WTC11 (cell line): ENCODE measurements at regions not wholly inside any gene's neighbourhood (a gene's known extent, or its start where the extent isn't known, plus 50 kb on each side); places are given as distances from the start of the nearest gene placed in this dataset.

ENCODE experiments used
- ATAC-seq: fragments of 200-7000 bp; cut with Tn5 transposase; 2 replicates; pipeline ENCODE4 v1.10.0; 2021; ENCODE audit warnings: mild to moderate bottlenecking, moderate library complexity
- CTCF ChIA-PET: fragments of 300-600 bp; sonication (Branson Sonifier 250); formaldehyde crosslinking; loops from one replicate; lab custom pipeline; 2021; ENCODE audit warnings: antibody characterized with exemption; lab: Charles Lee
- POLR2A ChIA-PET: fragments of 350-600 bp; sonication (Branson Sonifier 250); formaldehyde crosslinking; loops from one replicate; lab custom pipeline; 2021; ENCODE audit warnings: antibody characterized with exemption; lab: Charles Lee
- DNase-seq: peaks from one replicate; pipeline ENCODE4 v3.0.0; 2021; ENCODE audit warnings: low spot score
- H3K27ac Mint-ChIP-seq: 2 replicates; pipeline ENCODE4 v1.8.0; 2021; ENCODE audit warnings: mixed read lengths
- H3K27me3 Mint-ChIP-seq: 2 replicates; pipeline ENCODE4 v1.8.0; 2021; ENCODE audit warnings: low read depth, mild to moderate bottlenecking, moderate library complexity, mixed read lengths
- H3K36me3 Mint-ChIP-seq: 2 replicates; pipeline ENCODE4 v1.8.0; 2021; ENCODE audit warnings: mixed read lengths
- H3K4me1 Mint-ChIP-seq: 2 replicates; pipeline ENCODE4 v1.8.0; 2022; ENCODE audit warnings: mixed read lengths
- H3K4me3 Mint-ChIP-seq: 2 replicates; pipeline ENCODE4 v1.8.0; 2021; ENCODE audit warnings: mild to moderate bottlenecking, moderate library complexity, mixed read lengths
- H3K9me3 Mint-ChIP-seq: 2 replicates; pipeline ENCODE4 v1.8.0; 2021; ENCODE audit warnings: mixed read lengths
- ESRRA ChIP-seq: sonication (generic); formaldehyde crosslinking; IDR thresholded peaks from 2 replicates; pipeline ENCODE4 v1.8.1; 2022; ENCODE audit warnings: mild to moderate bottlenecking, missing genetic modification reagents, borderline replicate concordance
- FOXK1 ChIP-seq: sonication (generic); formaldehyde crosslinking; IDR thresholded peaks from 2 replicates; pipeline ENCODE4 v1.8.0; 2022; ENCODE audit warnings: mild to moderate bottlenecking, moderate library complexity, missing genetic modification reagents
- MYBL2 ChIP-seq: sonication (generic); formaldehyde crosslinking; IDR thresholded peaks from 2 replicates; pipeline ENCODE4 v1.8.1; 2023; ENCODE audit warnings: mild to moderate bottlenecking, moderate library complexity, missing genetic modification reagents
- NR3C1 ChIP-seq: sonication (generic); formaldehyde crosslinking; conservative IDR thresholded peaks from 2 replicates; pipeline ENCODE4 v1.8.1; 2023; ENCODE audit warnings: low read depth, mild to moderate bottlenecking, missing genetic modification reagents
- PRRX2 ChIP-seq: fragments of 250-450 bp; sonication (Bioruptor Pico); IDR thresholded peaks from 2 replicates; pipeline ENCODE4 v1.8.0; 2021; ENCODE audit warnings: mild to moderate bottlenecking
- SMAD3 ChIP-seq: sonication (generic); formaldehyde crosslinking; IDR thresholded peaks from 2 replicates; pipeline ENCODE4 v1.8.0; 2022; ENCODE audit warnings: missing genetic modification reagents, mild to moderate bottlenecking, borderline replicate concordance
- ZNF121 ChIP-seq: sonication (generic); formaldehyde crosslinking; IDR thresholded peaks from 2 replicates; pipeline ENCODE4 v1.8.0; 2023; ENCODE audit warnings: missing genetic modification reagents
- ZNF232 ChIP-seq: sonication (generic); formaldehyde crosslinking; IDR thresholded peaks from 2 replicates; pipeline ENCODE4 v1.8.0; 2022; ENCODE audit warnings: mild to moderate bottlenecking, missing genetic modification reagents
- ZNF416 ChIP-seq: fragments of 250-450 bp; sonication (Bioruptor Pico); IDR thresholded peaks from 2 replicates; pipeline ENCODE4 v1.9.0; 2021; ENCODE audit warnings: mild to moderate bottlenecking, inconsistent platforms
- TF ChIP-seq, protein P1 (sequence below): fragments of 250-450 bp; sonication (Bioruptor Pico); IDR thresholded peaks from 2 replicates; pipeline ENCODE4 v2.1.2; 2022; ENCODE audit warnings: mild to moderate bottlenecking, moderate library complexity
- TF ChIP-seq, protein P2 (sequence below): sonication (generic); formaldehyde crosslinking; IDR thresholded peaks from 2 replicates; pipeline ENCODE4 v1.8.1; 2022; ENCODE audit warnings: mild to moderate bottlenecking, missing genetic modification reagents, moderate library complexity, borderline replicate concordance
- TF ChIP-seq, protein P3 (sequence below): sonication (generic); formaldehyde crosslinking; IDR thresholded peaks from 2 replicates; pipeline ENCODE4 v1.8.1; 2022; ENCODE audit warnings: low read depth, missing genetic modification reagents, borderline replicate concordance
- TF ChIP-seq, protein P4 (sequence below): sonication (generic); formaldehyde crosslinking; conservative IDR thresholded peaks from 2 replicates; pipeline ENCODE4 v1.8.1; 2023; ENCODE audit warnings: mild to moderate bottlenecking, low read depth, missing genetic modification reagents, moderate library complexity
- TF ChIP-seq, protein P5 (sequence below): sonication (generic); formaldehyde crosslinking; IDR thresholded peaks from 2 replicates; pipeline ENCODE4 v1.8.1; 2022; ENCODE audit warnings: low read depth, mild to moderate bottlenecking, moderate library complexity, missing genetic modification reagents, borderline replicate concordance
- TF ChIP-seq, protein P6 (sequence below): sonication (generic); formaldehyde crosslinking; IDR thresholded peaks from 2 replicates; pipeline ENCODE4 v1.8.1; 2023; ENCODE audit warnings: mild to moderate bottlenecking, missing genetic modification reagents
- TF ChIP-seq, protein P7 (sequence below): sonication (generic); formaldehyde crosslinking; IDR thresholded peaks from 2 replicates; pipeline ENCODE4 v1.8.0; 2022; ENCODE audit warnings: mild to moderate bottlenecking, missing genetic modification reagents
- TF ChIP-seq, protein P8 (sequence below): fragments of 250-450 bp; sonication (Bioruptor Pico); conservative IDR thresholded peaks from 2 replicates; pipeline ENCODE4 v1.9.0; 2021; ENCODE audit warnings: mild to moderate bottlenecking

DNA sequence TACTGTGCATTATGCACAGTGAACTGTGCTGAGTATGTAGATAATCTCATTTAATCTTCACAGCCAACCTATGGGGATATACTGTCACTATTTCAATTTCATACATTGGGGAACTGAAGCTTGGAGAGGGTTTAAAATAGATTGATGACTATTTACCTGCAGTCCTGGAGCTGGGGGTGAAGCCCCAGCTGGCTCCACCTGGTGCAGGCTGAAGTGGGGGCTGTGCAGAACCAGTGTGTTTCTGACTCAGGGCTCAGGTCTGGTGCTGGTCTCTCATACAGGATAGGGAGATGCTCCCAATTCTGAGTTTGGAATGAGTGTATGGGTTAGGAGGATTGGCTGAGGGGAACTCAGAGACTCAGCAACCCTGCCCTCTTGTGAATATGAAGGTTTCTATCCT lies 176.1 kb upstream of the CEP162 start:
- no peak overlapping the region for H3K4me3 Mint-ChIP-seq
- no peak for ATAC-seq
- H3K27me3 Mint-ChIP-seq: no peaks in the 10 kb centered on the region
- no peaks in the 10 kb centered on the region for H3K36me3 Mint-ChIP-seq
- POLR2A ChIA-PET: no interaction called here
- no peaks in the 10 kb centered on the region for H3K9me3 Mint-ChIP-seq
- H3K27ac Mint-ChIP-seq: no peak overlapping the region
- TF ChIP-seq NR3C1: no peak
- TF ChIP-seq SMAD3: no peak
- no peak for TF ChIP-seq ZNF416
- TF ChIP-seq, protein P1, sequence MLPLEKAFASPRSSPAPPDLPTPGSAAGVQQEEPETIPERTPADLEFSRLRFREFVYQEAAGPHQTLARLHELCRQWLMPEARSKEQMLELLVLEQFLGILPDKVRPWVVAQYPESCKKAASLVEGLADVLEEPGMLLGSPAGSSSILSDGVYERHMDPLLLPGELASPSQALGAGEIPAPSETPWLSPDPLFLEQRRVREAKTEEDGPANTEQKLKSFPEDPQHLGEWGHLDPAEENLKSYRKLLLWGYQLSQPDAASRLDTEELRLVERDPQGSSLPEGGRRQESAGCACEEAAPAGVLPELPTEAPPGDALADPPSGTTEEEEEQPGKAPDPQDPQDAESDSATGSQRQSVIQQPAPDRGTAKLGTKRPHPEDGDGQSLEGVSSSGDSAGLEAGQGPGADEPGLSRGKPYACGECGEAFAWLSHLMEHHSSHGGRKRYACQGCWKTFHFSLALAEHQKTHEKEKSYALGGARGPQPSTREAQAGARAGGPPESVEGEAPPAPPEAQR (CRISPR knock-in tag): no peak
- TF ChIP-seq FOXK1 (CRISPR knock-in tag): no peak
- TF ChIP-seq, protein P2, sequence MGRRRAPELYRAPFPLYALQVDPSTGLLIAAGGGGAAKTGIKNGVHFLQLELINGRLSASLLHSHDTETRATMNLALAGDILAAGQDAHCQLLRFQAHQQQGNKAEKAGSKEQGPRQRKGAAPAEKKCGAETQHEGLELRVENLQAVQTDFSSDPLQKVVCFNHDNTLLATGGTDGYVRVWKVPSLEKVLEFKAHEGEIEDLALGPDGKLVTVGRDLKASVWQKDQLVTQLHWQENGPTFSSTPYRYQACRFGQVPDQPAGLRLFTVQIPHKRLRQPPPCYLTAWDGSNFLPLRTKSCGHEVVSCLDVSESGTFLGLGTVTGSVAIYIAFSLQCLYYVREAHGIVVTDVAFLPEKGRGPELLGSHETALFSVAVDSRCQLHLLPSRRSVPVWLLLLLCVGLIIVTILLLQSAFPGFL (CRISPR knock-in tag): no peak
- TF ChIP-seq, protein P3, sequence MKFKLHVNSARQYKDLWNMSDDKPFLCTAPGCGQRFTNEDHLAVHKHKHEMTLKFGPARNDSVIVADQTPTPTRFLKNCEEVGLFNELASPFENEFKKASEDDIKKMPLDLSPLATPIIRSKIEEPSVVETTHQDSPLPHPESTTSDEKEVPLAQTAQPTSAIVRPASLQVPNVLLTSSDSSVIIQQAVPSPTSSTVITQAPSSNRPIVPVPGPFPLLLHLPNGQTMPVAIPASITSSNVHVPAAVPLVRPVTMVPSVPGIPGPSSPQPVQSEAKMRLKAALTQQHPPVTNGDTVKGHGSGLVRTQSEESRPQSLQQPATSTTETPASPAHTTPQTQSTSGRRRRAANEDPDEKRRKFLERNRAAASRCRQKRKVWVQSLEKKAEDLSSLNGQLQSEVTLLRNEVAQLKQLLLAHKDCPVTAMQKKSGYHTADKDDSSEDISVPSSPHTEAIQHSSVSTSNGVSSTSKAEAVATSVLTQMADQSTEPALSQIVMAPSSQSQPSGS (CRISPR knock-in tag): no peak
- TF ChIP-seq, protein P4, sequence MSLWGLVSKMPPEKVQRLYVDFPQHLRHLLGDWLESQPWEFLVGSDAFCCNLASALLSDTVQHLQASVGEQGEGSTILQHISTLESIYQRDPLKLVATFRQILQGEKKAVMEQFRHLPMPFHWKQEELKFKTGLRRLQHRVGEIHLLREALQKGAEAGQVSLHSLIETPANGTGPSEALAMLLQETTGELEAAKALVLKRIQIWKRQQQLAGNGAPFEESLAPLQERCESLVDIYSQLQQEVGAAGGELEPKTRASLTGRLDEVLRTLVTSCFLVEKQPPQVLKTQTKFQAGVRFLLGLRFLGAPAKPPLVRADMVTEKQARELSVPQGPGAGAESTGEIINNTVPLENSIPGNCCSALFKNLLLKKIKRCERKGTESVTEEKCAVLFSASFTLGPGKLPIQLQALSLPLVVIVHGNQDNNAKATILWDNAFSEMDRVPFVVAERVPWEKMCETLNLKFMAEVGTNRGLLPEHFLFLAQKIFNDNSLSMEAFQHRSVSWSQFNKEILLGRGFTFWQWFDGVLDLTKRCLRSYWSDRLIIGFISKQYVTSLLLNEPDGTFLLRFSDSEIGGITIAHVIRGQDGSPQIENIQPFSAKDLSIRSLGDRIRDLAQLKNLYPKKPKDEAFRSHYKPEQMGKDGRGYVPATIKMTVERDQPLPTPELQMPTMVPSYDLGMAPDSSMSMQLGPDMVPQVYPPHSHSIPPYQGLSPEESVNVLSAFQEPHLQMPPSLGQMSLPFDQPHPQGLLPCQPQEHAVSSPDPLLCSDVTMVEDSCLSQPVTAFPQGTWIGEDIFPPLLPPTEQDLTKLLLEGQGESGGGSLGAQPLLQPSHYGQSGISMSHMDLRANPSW (CRISPR knock-in tag): no peak
- no peak for TF ChIP-seq ESRRA (CRISPR knock-in tag)
- TF ChIP-seq, protein P5, sequence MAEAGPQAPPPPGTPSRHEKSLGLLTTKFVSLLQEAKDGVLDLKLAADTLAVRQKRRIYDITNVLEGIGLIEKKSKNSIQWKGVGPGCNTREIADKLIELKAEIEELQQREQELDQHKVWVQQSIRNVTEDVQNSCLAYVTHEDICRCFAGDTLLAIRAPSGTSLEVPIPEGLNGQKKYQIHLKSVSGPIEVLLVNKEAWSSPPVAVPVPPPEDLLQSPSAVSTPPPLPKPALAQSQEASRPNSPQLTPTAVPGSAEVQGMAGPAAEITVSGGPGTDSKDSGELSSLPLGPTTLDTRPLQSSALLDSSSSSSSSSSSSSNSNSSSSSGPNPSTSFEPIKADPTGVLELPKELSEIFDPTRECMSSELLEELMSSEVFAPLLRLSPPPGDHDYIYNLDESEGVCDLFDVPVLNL: no peak
- TF ChIP-seq, all 79 proteins: peak for 0
- no peaks in the 10 kb centered on the region for H3K4me1 Mint-ChIP-seq
- CTCF ChIA-PET: interaction anchor here (1.2 to 1.5 kb wide), 2 partner anchors 19 kb away, joined by 5 to 7 read pairs; no protein-coding TSS in a partner anchor
- no peak for DNase-seq

DNA sequence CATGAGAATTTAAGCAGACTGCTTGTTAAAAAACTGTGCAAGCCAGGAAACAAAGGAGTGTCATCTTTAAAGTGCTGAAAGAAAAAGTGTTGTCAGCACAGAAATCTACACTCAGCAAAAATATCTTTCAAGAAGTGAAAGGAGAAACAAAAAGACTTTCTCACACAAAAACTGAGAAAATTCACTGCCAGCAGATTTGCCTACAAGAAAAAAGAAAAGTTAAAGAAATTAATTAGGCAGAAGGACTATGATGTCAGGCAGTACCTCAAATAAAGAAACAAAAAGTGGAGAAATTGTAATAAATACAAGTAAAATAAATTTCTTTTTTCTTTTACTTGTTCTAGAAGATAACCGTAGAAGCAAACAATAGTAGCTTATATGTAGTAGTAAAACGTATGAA lies 171.6 kb upstream of the CEP162 start:
- Mint-ChIP-seq H3K36me3 (no peaks in the 10 kb centered on the region), H3K9me3 (no peaks in the 10 kb centered on the region), H3K27ac (no peak overlapping the region), H3K4me1 (no peaks in the 10 kb centered on the region), H3K4me3 (no peak overlapping the region), H3K27me3 (no peaks in the 10 kb centered on the region)
- ATAC-seq (no peak), DNase-seq (no peak)
- CTCF ChIA-PET: interaction anchor here (0.7 to 1.2 kb wide), 2 partner anchors 8 to 23 kb away, joined by 3 read pairs; no protein-coding TSS in a partner anchor
- POLR2A ChIA-PET: no interaction called here
- TF ChIP-seq, protein P4 (CRISPR knock-in tag): no peak
- TF ChIP-seq ZNF232 (no peak), ZNF121 (CRISPR knock-in tag) (no peak), PRRX2 (CRISPR knock-in tag) (no peak), MYBL2 (CRISPR knock-in tag) (no peak)
- TF ChIP-seq, protein P6, sequence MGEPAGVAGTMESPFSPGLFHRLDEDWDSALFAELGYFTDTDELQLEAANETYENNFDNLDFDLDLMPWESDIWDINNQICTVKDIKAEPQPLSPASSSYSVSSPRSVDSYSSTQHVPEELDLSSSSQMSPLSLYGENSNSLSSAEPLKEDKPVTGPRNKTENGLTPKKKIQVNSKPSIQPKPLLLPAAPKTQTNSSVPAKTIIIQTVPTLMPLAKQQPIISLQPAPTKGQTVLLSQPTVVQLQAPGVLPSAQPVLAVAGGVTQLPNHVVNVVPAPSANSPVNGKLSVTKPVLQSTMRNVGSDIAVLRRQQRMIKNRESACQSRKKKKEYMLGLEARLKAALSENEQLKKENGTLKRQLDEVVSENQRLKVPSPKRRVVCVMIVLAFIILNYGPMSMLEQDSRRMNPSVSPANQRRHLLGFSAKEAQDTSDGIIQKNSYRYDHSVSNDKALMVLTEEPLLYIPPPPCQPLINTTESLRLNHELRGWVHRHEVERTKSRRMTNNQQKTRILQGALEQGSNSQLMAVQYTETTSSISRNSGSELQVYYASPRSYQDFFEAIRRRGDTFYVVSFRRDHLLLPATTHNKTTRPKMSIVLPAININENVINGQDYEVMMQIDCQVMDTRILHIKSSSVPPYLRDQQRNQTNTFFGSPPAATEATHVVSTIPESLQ (CRISPR knock-in tag): no peak
- TF ChIP-seq, protein P7, sequence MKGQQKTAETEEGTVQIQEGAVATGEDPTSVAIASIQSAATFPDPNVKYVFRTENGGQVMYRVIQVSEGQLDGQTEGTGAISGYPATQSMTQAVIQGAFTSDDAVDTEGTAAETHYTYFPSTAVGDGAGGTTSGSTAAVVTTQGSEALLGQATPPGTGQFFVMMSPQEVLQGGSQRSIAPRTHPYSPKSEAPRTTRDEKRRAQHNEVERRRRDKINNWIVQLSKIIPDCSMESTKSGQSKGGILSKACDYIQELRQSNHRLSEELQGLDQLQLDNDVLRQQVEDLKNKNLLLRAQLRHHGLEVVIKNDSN (CRISPR knock-in tag): no peak
- TF ChIP-seq, protein P8, sequence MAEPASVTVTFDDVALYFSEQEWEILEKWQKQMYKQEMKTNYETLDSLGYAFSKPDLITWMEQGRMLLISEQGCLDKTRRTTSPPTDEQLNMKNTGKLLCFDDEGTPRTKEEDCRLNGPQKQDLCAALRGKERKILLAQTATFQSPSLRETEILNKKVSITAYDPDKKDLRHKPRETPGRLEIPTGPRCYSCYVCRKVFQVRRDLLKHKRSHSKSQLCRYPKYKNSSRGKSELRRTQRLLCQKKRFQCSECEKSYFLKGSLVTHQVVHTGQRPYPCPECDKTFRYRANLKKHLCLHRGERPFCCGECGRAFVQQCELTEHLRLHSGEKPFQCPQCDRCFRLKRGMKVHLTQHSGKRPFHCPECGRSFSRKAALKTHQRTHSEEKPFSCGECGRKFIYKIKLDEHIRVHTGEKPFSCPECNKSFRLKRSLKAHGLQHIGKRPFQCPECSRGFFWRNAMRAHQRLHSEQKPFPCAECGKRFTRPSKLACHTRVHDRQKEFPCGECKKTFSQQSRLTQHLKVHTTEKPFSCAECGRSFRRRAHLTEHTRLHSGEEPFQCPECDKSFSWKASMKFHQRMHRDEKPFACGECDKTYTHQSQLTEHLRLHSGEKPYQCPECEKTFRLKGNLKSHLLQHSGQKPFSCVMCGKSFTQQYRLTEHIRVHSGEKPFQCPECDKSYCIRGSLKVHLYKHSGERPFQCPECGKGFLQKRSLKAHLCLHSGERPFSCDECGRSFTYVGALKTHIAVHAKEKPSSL (CRISPR knock-in tag): no peak
- TF ChIP-seq, protein P1 (CRISPR knock-in tag): no peak
